Activated T-helper 17 cell treated with anti-CD3 and anti-CD28 coated beads, Interleukin-2, amount 50 U/mL, for 72 hours (primary cell): ENCODE measurements at regions not wholly inside any gene's neighbourhood (a gene's known extent, or its start where the extent isn't known, plus 50 kb on each side); places are given as distances from the start of the nearest gene placed in this dataset.
"Not testable (repeated sequence)": the region's sequence is repeated elsewhere in the genome, so short reads cannot be mapped to it uniquely, and the experiment has no call there.

Experiments
- ATAC-seq: fragments of 150-1000 bp; cut with Tn5 transposase; replicated peaks from 2 replicates; pipeline ENCODE4 v1.10.0; 2021; ENCODE audit warnings: mild to moderate bottlenecking, moderate library complexity
- H3K27ac Mint-ChIP-seq: one replicate; pipeline ENCODE4 v1.8.0; 2022; ENCODE audit warnings: mixed read lengths
- H3K27me3 Mint-ChIP-seq: one replicate; pipeline ENCODE4 v1.8.0; 2022; ENCODE audit warnings: mixed read lengths
- H3K36me3 Mint-ChIP-seq: one replicate; pipeline ENCODE4 v1.8.0; 2022; ENCODE audit warnings: low read depth, mild to moderate bottlenecking, mixed read lengths
- H3K4me1 Mint-ChIP-seq: one replicate; pipeline ENCODE4 v1.8.0; 2022; ENCODE audit warnings: mixed read lengths
- H3K4me3 Mint-ChIP-seq: one replicate; pipeline ENCODE4 v1.8.0; 2022; ENCODE audit warnings: mild to moderate bottlenecking, mixed read lengths
- H3K9me3 Mint-ChIP-seq: one replicate; pipeline ENCODE4 v1.8.0; 2022; ENCODE audit warnings: mixed read lengths

GRCh38 chrX:25442499-25442898 is 426.7 kb upstream of the ARX start:
- H3K27me3 Mint-ChIP-seq: no peaks in the 10 kb centered on the region
- no peak overlapping the region for H3K4me3 Mint-ChIP-seq
- H3K27ac Mint-ChIP-seq: no peak overlapping the region
- no peaks in the 10 kb centered on the region for H3K4me1 Mint-ChIP-seq
- no peaks in the 10 kb centered on the region for H3K9me3 Mint-ChIP-seq
- H3K36me3 Mint-ChIP-seq: no peaks in the 10 kb centered on the region
- no peak for ATAC-seq

DNA sequence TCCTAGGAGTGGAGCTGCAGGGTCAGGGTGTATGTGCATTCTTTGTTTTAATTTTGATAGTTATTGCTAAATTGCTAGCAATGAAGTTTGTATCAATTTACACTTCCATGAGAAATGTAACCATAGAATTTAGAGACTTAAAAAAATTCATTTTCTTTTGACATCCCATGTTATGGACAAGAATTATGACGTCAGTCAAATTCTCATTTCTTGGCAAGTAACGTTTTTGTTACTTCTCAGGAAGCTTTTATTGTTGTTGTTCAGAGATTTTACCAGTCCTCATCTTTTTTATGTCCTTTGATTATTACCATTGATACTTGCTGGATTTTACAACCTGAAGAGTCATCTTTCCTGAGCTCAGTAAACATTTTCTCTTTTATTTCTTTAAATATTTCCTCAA is 417.5 kb upstream of the ARX start:
- Mint-ChIP-seq H3K4me3 (no peak overlapping the region), H3K9me3 (no peaks in the 10 kb centered on the region), H3K4me1 (no peaks in the 10 kb centered on the region), H3K27ac (no peak overlapping the region), H3K36me3 (no peaks in the 10 kb centered on the region), H3K27me3 (no peaks in the 10 kb centered on the region)
- no peak for ATAC-seq

DNA sequence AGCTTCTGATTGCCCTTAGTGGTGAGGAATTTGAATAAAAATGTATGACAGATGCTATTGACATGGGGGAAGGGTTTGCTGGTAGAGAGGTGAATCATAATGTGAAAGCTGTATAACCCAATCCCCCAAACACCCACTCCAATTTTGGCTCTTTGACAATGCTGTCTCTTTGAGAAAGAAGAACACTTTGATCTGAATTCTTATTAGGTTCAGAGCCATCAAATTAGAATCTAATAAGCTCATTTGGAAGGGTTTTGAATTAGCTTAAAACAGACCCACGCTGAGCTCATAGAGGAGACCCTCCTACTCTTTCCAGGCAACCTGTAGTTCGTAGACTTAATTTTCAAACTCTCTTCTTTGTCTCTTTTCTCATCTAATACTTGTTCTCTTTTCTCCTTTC is 416.6 kb upstream of the ARX start:
- no peaks in the 10 kb centered on the region for H3K36me3 Mint-ChIP-seq
- no peaks in the 10 kb centered on the region for H3K27me3 Mint-ChIP-seq
- H3K4me1 Mint-ChIP-seq: no peaks in the 10 kb centered on the region
- no peaks in the 10 kb centered on the region for H3K9me3 Mint-ChIP-seq
- no peak overlapping the region for H3K4me3 Mint-ChIP-seq
- H3K27ac Mint-ChIP-seq: no peak overlapping the region
- ATAC-seq: no peak

DNA sequence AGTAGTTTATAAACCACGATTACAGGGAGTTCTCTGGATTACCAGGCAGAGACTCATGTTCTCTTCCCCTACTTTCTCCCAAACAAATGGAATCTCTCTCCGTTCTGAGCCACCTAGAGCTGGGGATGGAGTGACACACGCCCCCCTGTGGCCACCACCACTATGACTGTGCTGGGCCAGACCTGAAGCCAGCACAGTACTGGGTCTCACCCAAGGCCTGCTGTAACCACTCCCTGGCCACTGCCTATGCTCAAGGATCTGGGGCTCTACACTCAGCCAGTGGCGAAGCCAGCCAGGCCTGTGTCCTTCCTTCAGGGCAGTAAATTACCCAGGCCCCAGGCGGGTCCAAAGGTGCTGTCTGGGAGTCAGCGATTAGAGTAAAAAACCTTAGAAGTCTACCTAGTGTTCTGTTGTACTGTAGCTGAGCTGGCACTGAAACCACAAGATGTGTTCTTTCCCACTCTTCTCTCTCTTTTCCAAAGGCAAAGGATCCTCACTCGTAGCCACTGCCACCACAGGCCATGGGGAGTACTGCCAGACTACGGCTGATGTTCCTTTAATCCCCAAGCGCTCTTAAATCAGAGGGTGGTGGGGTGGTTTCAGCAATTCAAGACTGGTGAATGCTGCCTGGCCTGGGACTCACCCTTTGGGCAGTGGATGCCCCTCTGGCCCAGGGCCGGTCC is 412.2 kb upstream of the ARX start:
- no peaks in the 10 kb centered on the region for H3K27me3 Mint-ChIP-seq
- no peaks in the 10 kb centered on the region for H3K36me3 Mint-ChIP-seq

DNA sequence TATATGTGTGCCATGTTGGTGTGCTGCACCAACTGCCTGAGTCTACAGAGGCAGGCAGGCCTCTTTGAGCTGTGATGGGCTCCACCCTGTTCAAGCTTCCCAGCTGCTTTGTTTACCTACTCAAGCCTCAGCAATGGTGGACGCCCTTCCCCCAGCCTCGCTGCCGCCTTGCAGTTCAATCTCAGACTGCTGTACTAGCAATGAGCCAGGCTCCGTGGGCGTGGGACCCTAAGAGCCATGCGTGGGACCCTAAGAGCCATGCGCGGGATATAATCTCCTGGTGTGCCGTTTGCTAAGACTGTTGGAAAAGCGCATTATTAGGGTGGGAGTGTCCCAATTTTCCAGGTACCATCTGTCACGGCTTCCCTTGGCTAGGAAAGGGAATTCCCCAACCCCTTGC is 388.4 kb upstream of the ARX start:
- H3K36me3 Mint-ChIP-seq, H3K27me3 Mint-ChIP-seq, H3K9me3 Mint-ChIP-seq, H3K4me1 Mint-ChIP-seq, H3K4me3 Mint-ChIP-seq, H3K27ac Mint-ChIP-seq, ATAC-seq: not testable (repeated sequence)

More for the DNA sequence above, 412.2 kb upstream of the ARX start:
- no peak for ATAC-seq
- Mint-ChIP-seq H3K4me3 (no peak overlapping the region), H3K27ac (no peak overlapping the region), H3K9me3 (no peaks in the 10 kb centered on the region), H3K4me1 (no peaks in the 10 kb centered on the region)

GRCh38 chrX:25389266-25389665 is 373.5 kb upstream of the ARX start:
- no peaks in the 10 kb centered on the region for H3K9me3 Mint-ChIP-seq
- H3K27ac Mint-ChIP-seq: no peak overlapping the region
- no peaks in the 10 kb centered on the region for H3K4me1 Mint-ChIP-seq
- no peak overlapping the region for H3K4me3 Mint-ChIP-seq
- no peak for ATAC-seq
- H3K27me3 Mint-ChIP-seq: no peaks in the 10 kb centered on the region
- H3K36me3 Mint-ChIP-seq: no peaks in the 10 kb centered on the region

GRCh38 chrX:25383196-25383595 is 367.4 kb upstream of the ARX start:
- H3K27me3 Mint-ChIP-seq: no peaks in the 10 kb centered on the region
- no peaks in the 10 kb centered on the region for H3K4me1 Mint-ChIP-seq
- no peak overlapping the region for H3K27ac Mint-ChIP-seq
- no peak overlapping the region for H3K4me3 Mint-ChIP-seq
- H3K9me3 Mint-ChIP-seq: no peaks in the 10 kb centered on the region
- H3K36me3 Mint-ChIP-seq: no peaks in the 10 kb centered on the region
- no peak for ATAC-seq

DNA sequence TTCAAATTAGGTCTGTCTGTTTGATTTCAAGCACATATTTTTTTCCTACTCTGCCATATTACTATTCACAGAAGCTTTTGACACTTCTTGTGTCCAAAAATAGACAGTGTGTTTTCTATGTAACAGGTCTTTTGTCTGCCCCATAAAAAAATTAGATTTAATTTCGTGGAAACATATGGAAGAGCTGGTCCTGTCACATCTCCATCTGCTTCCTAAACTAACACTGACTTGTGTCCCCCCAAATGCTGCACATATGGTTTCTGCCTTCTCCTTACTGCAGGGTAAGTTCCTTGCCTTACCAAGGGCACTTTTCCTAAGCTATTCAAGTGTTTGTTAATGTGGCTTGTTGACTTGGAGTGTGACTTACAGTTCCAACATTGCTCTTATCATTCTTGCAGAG is 340.7 kb upstream of the ARX start:
- Mint-ChIP-seq H3K36me3 (no peaks in the 10 kb centered on the region), H3K27me3 (no peaks in the 10 kb centered on the region), H3K9me3 (peaks cover 4% of the 10 kb centered on the region), H3K4me1 (no peaks in the 10 kb centered on the region), H3K4me3 (no peak overlapping the region), H3K27ac (no peak overlapping the region)
- ATAC-seq: no peak

DNA sequence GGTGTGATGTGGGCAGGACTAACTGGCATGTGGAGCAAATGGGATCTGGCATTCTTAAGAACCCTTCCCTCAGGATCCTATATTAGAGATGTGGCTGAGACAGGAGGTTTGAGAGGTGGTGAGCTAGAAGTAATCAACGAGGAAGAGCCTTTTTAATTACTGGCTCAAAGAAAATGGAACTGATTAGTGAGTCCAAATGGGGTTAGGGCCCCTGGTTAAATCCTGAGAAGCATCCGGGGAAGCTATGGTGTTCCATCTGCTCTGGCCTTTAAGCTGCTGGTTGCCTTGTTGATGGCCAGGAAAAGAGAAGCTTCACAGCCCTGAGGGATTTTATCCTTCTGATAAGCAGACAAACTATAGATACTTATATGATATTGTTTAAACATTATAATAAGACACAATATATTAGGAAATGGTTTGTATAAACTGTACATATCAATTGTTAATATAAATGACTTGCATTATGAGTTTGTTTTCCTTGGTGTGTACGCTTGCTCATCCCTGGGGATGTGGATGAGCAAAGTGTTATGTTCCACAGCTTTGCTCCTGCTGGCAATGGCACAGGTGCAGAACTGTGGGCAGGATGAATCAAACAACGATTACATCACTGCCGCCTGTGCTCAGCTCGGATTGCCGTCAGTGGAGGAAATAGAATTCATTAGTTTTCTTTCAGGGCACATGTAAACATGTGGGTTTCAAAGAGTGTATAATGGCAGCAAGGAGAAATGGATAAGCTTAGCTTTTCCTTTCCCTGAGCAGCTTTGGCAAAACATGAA is 328.6 kb upstream of the ARX start:
- Mint-ChIP-seq H3K36me3 (no peaks in the 10 kb centered on the region), H3K4me3 (no peak overlapping the region), H3K27me3 (no peaks in the 10 kb centered on the region)

DNA sequence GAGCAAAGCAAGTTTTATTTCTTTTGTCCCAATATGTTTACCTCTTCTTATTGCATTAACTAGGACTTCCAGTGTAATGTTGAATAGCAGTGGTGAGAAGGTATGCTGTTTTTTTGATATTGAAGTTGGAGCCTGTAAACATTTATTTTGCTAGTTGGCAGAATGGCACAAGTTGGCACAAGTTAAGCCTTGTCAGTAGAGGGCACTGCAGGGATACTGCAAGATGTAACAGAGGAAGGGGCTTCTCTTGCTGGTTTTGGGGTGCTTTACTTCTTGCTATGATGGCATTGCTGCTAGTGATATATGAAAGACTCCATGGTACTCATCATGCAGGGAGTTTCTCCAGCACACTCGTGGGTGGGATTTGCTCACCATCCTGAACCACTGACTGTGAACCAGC is 327.3 kb upstream of the ARX start:
- Mint-ChIP-seq H3K4me3 (no peak overlapping the region), H3K27me3 (no peaks in the 10 kb centered on the region), H3K4me1 (no peaks in the 10 kb centered on the region), H3K27ac (no peak overlapping the region), H3K36me3 (no peaks in the 10 kb centered on the region), H3K9me3 (no peaks in the 10 kb centered on the region)
- no peak for ATAC-seq

More for the DNA sequence above, 328.6 kb upstream of the ARX start:
- Mint-ChIP-seq H3K9me3 (no peaks in the 10 kb centered on the region), H3K27ac (no peak overlapping the region), H3K4me1 (no peaks in the 10 kb centered on the region)
- ATAC-seq: no peak

DNA sequence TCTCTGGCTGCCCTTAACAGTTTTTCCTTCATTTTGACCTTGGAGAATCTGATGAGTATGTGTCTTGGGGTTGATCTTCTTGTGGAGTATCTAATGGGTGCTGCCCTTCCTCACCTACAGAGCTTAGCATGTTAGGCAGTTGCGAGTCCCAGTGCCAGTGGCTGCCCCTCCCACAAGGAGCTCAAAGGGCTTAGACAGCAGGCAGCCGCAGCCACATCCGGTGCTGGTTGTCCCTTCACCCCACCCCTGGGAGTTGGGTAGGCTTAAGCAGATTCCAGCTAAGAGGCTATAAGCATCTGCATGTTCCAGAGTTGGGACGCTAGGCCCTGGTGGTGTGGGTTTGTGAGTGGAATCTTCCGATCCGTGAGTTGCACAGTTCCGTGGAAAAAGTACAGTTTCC is 322.1 kb upstream of the ARX start:
- H3K36me3 Mint-ChIP-seq: no peaks in the 10 kb centered on the region
- H3K27ac Mint-ChIP-seq: no peak overlapping the region
- no peaks in the 10 kb centered on the region for H3K9me3 Mint-ChIP-seq
- H3K4me1 Mint-ChIP-seq: no peaks in the 10 kb centered on the region
- ATAC-seq: no peak
- no peaks in the 10 kb centered on the region for H3K27me3 Mint-ChIP-seq
- no peak overlapping the region for H3K4me3 Mint-ChIP-seq

DNA sequence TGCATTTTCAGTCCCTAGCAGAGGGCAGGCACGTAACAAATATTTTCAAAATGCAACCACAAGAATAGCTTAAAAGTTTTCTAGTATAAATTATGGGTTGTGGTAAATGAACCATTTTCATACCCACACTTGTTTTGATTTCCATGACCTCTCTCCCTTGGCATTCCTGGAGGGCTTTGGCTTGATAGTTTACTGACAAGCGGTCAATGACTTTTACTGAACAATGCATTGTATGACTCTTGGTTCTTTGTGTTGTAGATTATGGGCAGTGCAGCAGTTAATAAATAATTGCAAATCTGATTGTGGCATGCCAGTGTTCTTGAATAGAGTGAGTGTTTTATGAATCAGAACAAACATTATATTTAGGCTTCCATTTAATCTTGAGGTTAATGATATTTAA is 285.2 kb upstream of the ARX start:
- ATAC-seq: no peak
- Mint-ChIP-seq H3K36me3 (no peaks in the 10 kb centered on the region), H3K27ac (no peak overlapping the region)

DNA sequence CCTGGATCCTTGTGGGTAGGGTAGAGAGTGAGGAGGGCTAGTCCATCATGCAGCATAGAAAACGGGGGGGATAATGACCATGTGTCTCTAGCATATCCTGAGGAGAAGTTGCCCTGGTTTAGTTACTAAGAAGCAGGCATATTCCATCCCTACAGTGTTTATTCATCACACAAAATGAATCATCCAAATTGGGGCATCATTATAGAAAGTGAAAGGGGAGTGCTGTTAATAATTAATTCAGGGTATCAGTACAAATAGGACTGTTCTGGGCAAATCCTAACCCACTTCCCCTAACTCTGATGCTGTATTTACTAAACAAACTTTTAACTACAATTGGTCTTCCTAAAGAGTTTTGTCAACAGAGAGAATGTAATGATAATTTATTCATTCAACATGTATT is 281.1 kb upstream of the ARX start:
- Mint-ChIP-seq H3K27ac (no peak overlapping the region), H3K4me1 (no peaks in the 10 kb centered on the region), H3K36me3 (no peaks in the 10 kb centered on the region), H3K9me3 (no peaks in the 10 kb centered on the region), H3K27me3 (peaks cover 3% of the 10 kb centered on the region), H3K4me3 (no peak overlapping the region)
- no peak for ATAC-seq

More for the DNA sequence above, 285.2 kb upstream of the ARX start:
- H3K9me3 Mint-ChIP-seq: no peaks in the 10 kb centered on the region
- H3K4me3 Mint-ChIP-seq: no peak overlapping the region
- H3K4me1 Mint-ChIP-seq: no peaks in the 10 kb centered on the region
- H3K27me3 Mint-ChIP-seq: peaks cover 3% of the 10 kb centered on the region

GRCh38 chrX:25295466-25295865 is 279.7 kb upstream of the ARX start:
- H3K27ac Mint-ChIP-seq: no peak overlapping the region

GRCh38 chrX:25290132-25290531 is 274.4 kb upstream of the ARX start:
- H3K27ac Mint-ChIP-seq: no peak overlapping the region
- ATAC-seq: no peak
- no peaks in the 10 kb centered on the region for H3K27me3 Mint-ChIP-seq
- no peaks in the 10 kb centered on the region for H3K36me3 Mint-ChIP-seq
- no peaks in the 10 kb centered on the region for H3K4me1 Mint-ChIP-seq
- H3K9me3 Mint-ChIP-seq: no peaks in the 10 kb centered on the region
- no peak overlapping the region for H3K4me3 Mint-ChIP-seq

More at GRCh38 chrX:25295466-25295865, 279.7 kb upstream of the ARX start:
- Mint-ChIP-seq H3K4me3 (no peak overlapping the region), H3K4me1 (no peaks in the 10 kb centered on the region), H3K9me3 (no peaks in the 10 kb centered on the region), H3K27me3 (no peaks in the 10 kb centered on the region), H3K36me3 (no peaks in the 10 kb centered on the region)
- no peak for ATAC-seq
